DND-41 (cell line): ENCODE measurements at regions not wholly inside any gene's neighbourhood (a gene's known extent, or its start where the extent isn't known, plus 50 kb on each side); places are given as distances from the start of the nearest gene placed in this dataset.

Source experiments
- CTCF ChIP-seq: IDR thresholded peaks from 2 replicates; pipeline ENCODE4 v1.5.1; 2012; ENCODE audit warnings: borderline replicate concordance, low read length, moderate library complexity, mild to moderate bottlenecking; ENCODE audit not compliant: poor library complexity, severe bottlenecking; ENCODE audit errors: extremely low read depth
- EZH2 ChIP-seq: IDR thresholded peaks from 3 replicates; pipeline ENCODE4 v1.6.1; 2012; ENCODE audit warnings: borderline replicate concordance, low read depth, mild to moderate bottlenecking, moderate library complexity, low read length, inconsistent platforms; ENCODE audit not compliant: severe bottlenecking

- no peak for TF ChIP-seq CTCF
- no peak for TF ChIP-seq EZH2
These were observed 404.6 kb downstream of the EFNA5 start for GRCh38 chr5:107266100-107266499.
